Urothelium cell line (cell line): ENCODE measurements at regions not wholly inside any gene's neighbourhood (a gene's known extent, or its start where the extent isn't known, plus 50 kb on each side); places are given as distances from the start of the nearest gene placed in this dataset.

Source experiments
- DNase-seq: peaks from one replicate; pipeline ENCODE4 v3.0.0; 2011; ENCODE audit warnings: low spot score, mixed read lengths
- FAIRE-seq: peaks from 2 replicates; lab custom pipeline; 2011; peaks lifted over from hg19 to GRCh38; lab: Jason Lieb, UNC

- no peak for FAIRE-seq
- no peak for DNase-seq
Measured at GRCh38 chr17:74145756-74146155, 57.7 kb upstream of the RPL38 start.

- FAIRE-seq = no peak
- DNase-seq = no peak
Measured at GRCh38 chr17:74146196-74146595, 57.3 kb upstream of the RPL38 start.

- DNase-seq (no peak), FAIRE-seq (no peak)
Measured at GRCh38 chr17:74147056-74147835, 56.2 kb upstream of the RPL38 start.

- FAIRE-seq (no peak), DNase-seq (no peak)
Measured at GRCh38 chr17:74147966-74148365, 55.5 kb upstream of the RPL38 start.

GRCh38 chr17:74148446-74148845 lies 55.0 kb upstream of the RPL38 start:
- no peak for FAIRE-seq
- no peak for DNase-seq

- FAIRE-seq (no peak), DNase-seq (no peak)
Measured at GRCh38 chr17:74148901-74149596, 54.4 kb upstream of the RPL38 start.

GRCh38 chr17:74149597-74150427 lies 53.7 kb upstream of the RPL38 start:
- no peak for DNase-seq
- FAIRE-seq = no peak

- DNase-seq = no peak
- FAIRE-seq = no peak
Measured at GRCh38 chr17:74150428-74151025, 53.0 kb upstream of the RPL38 start.

- no peak for FAIRE-seq
Measured at GRCh38 chr17:74151551-74152315, 51.7 kb upstream of the RPL38 start.

GRCh38 chr17:74152591-74153455 lies 50.7 kb upstream of the RPL38 start:
- DNase-seq = peak; percentile 37
- no peak for FAIRE-seq

More at GRCh38 chr17:74151551-74152315, 51.7 kb upstream of the RPL38 start:
- DNase-seq = no peak

- DNase-seq (no peak), FAIRE-seq (no peak)
Measured at GRCh38 chr17:74153456-74153810, 50.0 kb upstream of the RPL38 start.
